NCI-H1930 (cell line): ENCODE measurements at regions not wholly inside any gene's neighbourhood (a gene's known extent, or its start where the extent isn't known, plus 50 kb on each side); places are given as distances from the start of the nearest gene placed in this dataset.
"Not testable (repeated sequence)": the region's sequence is repeated elsewhere in the genome, so short reads cannot be mapped to it uniquely, and the experiment has no call there.

Source experiments
- DNase-seq, 2 experiments: peaks; one replicate each; lab custom pipeline; 2025; lab: John Stamatoyannopoulos, UW

DNA sequence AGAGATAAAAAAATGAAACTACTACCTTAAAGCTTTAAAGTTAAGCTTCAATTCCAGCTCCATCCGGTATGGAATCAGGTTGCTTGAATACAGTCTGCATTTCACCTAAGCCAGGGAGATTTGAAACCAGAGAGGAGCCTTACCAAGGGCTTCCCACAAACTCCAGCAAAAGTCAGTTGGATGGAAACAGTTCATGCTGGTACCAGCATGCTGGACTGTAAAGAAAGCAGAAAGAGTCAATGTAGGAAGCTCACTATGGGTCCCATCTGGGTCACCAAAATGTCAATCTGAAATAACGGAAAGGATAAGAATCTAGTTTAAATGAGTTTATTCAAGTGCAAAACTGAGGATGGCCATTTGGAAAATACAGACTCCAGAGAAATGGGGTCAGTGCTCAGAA is 65.3 kb downstream of the CDO1 start:
- DNase-seq = no peak

DNA sequence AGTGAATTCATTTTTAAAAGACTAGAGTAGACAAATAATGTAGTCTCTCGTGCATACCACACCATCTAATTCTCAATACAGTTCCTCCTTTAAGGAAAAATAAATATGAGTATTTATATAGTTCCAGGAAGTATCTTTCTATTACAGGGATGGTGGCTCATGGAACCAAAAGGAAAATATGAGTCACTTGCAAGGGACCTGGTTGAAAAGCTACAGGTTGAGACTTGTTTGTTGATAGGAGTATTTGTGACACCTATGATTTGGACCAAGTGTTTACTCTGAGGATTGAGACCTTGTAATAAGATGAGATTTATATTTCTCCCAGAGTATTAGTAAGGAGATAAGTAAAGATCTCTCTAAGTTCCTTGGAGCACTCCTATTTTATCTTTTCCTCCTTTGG is 67.4 kb downstream of the CDO1 start:
- no peak for DNase-seq

DNA sequence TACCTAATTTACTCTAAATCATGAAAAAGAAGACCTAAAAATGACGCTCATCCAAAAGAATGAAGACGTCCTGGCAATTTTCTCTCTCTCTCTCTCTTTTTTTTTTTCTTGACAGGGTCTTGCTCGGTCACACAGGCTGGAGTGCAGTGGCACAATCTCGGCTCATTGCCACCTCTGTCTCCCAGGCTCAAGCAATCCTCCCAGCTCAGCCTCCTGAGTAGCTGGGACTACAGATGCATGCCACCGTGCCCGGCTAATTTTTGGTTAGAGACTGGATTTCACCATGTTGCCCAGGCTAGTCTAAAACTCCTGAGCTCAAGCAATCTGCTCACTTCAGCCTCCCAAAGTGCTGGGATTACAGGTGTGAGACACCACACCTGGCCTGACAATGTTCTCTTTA is 77.2 kb downstream of the CDO1 start:
- DNase-seq = not testable (repeated sequence)

DNA sequence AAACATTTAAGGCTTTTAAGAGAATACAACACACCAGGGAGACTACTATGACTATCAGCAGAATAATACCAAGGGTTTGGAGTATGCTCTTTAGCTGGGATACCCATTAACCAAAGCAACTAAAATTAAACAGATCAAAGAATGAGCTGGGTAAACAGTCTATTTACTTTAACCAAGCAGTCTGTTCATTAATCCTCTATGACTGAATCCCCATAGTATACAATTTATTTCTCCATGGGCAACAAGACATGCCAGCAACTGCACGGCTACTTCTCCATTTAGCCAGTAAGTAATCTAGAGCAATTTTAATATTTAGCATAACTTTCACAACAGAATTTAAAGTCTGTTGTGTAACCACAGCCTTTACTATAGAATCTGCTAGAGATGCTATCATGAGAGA is 77.6 kb downstream of the CDO1 start:
- DNase-seq = peak; percentile 10 to 51

DNA sequence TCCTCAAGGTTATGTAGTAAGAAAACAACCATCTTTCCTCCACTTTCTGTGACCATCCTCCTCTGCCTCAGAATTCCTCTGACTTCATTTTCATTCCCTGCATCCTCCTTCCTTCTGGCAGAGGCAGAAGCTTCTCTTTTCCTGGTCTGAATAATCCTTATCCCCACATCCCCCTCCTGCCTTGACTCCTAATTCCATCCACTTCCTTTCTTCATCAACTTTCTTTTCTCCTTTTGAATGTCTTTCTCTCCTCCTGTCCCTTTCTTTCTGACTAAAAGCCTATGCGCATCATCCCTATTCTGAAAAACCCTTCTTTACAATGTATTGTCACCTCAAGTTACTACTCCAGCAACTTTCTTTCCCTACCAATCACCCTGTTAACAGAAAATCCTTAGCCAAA is 79.0 kb downstream of the CDO1 start:
- DNase-seq = no peak

DNA sequence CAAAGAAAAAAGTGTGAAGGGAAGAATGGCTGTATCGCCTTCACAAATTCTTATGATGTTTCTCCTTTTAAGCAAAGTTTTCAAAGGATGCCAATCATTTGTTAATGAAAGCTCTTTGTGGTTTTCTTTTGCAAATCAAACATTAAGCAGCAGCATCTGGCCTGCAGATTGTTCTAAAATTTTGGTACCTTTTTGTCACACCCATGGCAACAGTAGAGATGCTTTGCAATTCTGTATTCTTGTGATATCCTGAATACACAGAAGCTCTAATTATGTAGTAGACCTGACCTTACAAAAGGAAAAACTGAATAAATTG is 79.8 kb downstream of the CDO1 start:
- DNase-seq = no peak

DNA sequence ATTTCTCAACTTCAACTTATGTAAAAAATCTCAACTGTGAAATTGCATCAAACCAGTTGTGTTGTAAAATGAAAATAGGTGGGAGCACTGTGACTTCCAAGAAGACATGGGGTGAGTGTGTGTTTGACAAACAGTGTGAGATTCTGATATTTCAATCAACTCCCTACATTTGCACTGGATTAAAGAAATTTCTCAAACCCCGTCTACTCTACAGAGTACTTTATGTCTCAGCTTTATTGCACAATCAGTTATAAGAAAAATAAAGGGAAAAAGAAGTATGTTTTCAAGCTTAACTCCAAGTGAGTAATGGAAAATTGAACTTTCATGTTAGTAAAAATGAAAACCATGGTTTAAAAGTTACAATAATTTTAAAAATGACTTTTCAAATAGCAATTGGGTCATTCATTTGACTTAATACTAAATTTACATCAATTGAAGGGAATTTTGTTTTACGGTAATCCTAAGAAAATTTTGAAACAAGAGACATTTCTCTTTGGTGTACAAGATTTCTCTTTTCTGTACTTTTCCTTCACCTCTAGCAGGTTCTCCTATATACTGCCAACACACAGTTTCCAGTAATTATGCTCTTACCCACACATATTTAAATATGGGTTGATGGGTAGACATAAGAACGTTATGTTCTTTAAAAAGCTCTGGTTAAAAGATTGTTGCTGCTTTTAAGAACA is 80.3 kb downstream of the CDO1 start:
- no peak for DNase-seq

DNA sequence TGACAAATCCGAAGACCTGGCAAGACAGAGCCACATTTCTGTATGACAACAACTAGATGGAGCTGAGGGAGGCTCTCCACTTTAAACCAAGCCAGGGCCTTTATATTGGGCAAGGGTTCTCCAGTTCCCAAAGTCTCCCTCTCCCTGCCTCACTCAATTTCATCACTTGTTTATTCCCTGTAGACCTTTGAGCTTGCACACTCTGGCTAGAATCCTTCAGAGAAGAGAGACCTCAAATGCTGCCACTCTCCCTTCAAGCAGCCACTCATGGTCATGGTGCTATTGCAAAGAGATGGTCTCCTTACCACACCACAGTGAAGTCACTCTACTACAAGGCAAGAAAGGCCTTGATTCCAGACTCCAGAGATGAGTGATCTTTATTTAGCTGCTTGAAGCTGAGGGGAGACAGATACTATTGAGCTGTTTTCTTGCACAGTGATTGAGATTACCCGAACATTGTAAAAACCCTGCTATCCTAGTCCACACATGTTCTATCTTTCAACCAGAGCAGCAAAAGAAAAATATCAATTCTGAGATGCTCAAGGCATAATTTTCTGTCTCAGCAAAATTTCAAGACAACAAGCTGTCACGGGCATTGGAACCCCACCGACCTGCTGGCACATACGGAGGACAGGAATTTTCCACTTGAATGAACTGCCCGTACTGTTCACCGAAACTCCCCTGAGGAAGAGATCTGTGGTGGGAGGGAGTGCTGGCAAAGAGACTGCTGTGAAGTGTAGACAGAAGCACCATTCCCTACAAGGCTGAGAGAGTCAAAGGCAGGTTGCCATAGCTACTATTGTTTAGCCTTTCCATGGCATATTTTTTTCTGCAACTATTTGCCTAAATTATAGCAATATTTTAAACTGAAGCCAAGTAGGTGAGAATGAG is 81.1 kb downstream of the CDO1 start:
- DNase-seq = no peak

DNA sequence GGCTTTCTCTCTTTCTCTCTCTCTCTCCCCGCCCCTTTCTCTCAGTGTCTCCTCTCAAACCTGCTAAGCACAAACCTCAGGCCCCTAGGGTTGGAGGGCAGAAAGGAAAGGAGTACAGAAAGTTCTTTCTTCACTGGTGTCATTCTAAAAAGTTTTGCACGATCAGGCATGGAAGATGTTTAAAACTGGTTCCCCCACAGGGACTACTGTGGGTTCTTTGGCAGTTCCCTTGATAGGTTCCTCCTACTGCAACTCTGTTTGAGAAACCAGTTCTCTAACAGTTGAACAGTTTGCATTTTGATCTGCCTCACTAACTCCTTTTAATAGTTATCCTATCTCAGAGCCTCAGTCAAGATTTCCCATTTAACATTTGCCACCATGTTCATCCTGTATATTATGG is 82.9 kb downstream of the CDO1 start:
- no peak for DNase-seq

DNA sequence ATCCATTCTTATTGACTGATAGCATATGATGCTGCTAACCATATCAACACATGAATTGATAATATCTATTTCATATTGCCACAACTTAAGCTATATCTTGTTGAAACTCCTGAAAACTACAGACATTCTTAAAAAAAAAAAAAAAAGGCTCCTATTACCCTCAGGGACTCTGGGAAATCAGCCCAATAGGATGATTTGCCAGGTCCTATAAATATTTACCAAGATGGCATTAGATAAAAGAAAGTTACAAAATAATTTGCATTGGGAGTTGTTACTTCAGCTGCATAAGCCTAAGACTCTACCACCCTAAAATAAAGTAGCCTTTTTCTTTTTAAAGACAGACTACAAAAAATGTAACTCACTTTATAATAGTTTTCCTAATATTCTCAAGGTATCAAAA is 84.4 kb downstream of the CDO1 start:
- DNase-seq = no peak

DNA sequence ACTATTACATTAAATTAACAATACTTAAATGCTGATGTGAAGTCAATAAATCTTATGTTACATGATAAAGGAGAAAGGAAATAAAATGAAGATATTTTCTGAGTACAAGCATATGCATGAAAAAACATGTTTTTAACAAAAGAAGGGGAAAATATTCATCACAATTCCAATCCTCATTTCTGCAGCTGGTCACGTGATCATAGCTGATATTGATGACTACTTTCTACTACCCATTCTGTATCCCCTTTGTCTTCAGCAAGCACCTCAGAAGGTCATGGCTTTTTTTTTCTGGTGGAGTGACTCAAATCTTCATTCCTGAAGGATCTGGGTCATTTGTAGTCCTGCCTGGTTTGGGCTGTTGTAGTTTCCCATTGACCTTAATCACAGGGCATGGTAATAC is 90.9 kb downstream of the CDO1 start:
- DNase-seq = no peak

DNA sequence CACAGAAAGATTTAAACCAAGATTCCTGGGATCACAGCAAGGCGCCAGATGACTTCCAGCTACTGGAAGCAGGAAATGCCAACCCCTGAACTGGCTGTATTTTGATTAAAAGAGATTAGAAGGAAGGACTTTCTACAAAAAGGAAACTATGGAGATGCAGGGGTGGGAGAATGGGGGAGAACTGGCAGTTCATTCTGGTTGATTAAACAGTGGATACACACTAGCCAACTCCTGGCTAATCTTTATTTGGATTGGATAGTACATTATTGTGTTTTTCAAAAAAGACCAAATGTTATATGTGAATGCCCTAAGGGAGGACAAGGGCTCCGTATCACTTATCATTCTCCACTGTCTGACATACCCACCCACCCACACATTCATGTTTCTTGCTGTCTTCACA is 93.2 kb downstream of the CDO1 start:
- no peak for DNase-seq

DNA sequence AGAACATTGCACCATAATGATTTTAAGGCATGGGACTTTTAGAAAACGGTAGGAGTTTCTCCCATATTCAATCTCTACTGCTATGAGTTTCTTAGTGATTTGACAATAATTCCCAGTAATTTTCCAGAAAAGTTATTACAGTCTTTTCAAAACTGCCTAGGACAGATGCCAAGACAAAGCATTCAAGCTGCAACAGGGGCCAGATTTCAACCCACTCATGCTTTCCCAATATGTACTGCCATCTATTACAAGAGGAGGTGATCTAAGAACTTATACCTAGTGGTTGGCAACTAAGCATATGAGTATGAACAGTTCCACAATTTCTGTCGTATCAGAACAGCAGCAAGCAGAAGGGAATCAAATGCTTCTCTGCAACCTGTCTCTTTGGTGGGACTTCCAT is 95.1 kb upstream of the TMED7 start:
- no peak for DNase-seq

DNA sequence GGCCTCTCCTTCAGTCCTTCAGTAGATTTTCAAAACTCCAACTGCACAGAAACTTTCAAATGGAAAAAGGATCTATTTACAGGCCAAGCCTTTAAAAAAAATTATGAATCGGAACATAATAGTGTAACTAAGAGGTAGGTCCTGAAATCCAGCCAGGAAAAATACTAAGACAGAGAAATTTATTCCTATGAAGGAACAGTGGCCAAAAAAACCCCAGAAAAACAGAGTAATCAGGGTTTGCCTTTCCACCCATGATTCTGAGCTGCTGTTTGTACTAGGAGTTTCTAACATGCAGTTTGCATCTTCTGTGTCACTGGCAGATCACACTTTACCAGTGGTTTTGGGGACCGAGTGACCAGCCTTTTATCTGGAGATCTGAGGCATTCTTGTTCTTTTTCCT is 93.1 kb upstream of the TMED7 start:
- no peak for DNase-seq

DNA sequence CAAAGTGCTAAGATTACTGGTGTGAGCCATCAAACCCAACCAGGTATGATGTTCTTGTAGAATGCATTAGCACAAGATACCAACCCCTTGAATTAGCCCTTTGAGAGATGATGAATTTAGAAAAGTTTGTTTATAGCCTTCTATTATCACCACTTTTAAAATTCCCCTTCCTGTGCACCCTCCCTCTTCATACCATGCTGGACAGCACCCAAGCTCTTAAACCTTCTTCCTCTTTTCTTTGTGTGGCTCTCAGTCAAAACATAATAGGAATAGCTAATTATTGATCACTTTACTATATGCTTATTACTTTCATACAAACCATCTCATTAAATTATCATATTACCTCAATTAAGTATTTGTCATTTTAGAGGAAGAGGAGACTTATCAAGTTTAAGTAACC is 87.6 kb upstream of the TMED7 start:
- no peak for DNase-seq

DNA sequence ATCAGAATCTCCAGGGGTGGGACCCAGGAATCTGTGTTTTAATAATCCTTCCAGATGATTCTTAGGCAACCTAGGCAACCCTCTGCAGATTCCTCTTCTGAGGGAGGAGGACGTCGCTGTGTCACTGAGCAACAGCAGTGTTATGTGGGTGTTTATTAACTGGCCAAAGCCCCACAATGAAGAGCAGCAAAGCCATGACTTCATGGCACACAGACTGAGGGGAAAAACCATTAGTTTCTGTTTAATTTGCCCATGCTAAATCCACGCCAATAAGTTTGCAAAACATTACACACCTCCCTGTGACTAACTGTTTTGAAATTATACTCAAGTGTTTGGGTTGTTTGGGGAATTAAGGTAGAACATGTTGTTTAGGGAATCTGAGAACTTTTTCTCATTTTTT is 83.7 kb upstream of the TMED7 start:
- DNase-seq = no peak

DNA sequence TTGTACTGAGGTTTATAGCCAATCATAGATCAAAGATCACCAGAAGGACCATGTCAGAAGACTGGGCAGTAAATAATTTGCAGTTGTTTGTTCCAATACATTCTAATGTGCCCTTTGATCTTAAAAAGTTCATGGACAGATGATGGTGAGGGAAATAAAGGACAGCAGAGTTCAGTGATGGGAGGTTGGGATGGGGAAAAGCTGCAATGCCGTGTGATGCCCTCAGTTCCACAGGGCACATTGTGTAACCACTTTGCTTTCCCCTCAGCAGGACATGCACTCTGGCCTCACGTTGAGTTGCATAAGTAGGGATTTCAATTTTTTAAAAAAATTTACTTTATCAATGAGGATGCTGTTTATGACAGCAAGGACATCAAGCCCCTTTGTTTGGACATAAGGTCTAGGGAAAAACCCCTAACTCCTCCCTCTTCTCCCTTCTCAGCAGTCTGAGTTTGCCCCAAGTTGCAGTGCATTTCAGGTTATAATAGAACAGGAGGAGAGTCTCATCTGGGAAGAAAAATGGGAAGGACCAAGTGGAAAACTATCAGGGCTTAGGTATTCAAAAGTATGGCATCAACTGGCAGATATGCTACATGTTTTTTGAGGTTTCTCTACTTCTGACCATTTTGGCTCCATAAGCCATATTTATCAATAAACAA is 83.1 kb upstream of the TMED7 start:
- DNase-seq = no peak

DNA sequence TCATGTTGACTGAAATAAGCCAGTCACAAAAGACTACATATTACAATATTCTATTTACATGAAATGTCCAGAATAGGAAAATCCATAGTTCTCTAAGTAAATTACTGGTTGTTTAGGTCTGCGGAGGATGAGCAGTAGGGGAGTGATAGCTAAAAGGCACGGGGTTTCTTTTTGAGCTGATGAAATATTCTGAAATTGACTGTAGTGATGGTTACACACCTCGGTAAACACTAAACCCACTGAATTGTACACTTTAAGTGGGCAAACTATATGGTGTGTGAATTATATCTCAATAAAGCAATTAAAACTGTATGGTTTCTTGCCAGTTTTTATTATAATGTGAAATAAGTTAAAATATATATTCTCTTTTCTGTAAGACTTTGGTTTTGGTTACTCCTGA is 77.7 kb upstream of the TMED7 start:
- no peak for DNase-seq

DNA sequence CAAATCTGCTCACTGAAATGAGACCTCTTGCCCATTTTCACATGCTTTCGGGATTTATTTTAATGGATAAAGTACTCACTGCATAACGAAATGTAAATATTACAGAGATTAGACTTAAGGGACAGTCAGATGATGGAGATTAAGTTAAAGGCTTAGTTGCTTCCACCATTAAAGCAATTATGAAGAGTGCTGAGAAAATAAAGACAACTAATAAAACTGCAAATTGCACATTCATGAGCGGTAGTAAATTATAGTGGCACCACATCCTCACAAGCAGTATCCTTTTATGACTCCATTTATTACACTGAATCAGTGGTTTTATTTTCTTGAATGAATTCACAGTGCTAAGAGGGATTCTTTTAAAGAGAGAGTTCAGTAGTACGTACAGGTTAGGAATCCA is 76.2 kb upstream of the TMED7 start:
- peak in 1 of 2 experiments; percentile 8 for DNase-seq

DNA sequence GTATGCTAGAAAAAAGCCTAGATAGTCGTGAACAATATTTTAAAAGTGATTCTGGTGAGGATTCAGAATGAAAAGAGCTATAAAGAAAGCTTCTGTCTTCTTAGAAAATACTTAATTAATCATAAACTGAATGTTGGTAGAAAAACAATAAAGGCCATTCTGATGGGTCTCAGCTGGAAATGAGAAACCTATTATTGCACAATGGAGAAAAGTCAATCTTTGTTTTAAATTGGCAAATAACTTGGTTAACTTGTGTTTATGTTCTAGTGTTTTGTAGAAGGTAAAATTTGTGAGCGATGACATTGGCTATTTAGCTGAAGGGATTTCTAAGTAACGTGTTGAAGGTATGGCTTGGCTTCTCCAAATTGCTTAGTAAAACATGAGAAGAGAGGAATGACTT is 74.1 kb upstream of the TMED7 start:
- DNase-seq = no peak

DNA sequence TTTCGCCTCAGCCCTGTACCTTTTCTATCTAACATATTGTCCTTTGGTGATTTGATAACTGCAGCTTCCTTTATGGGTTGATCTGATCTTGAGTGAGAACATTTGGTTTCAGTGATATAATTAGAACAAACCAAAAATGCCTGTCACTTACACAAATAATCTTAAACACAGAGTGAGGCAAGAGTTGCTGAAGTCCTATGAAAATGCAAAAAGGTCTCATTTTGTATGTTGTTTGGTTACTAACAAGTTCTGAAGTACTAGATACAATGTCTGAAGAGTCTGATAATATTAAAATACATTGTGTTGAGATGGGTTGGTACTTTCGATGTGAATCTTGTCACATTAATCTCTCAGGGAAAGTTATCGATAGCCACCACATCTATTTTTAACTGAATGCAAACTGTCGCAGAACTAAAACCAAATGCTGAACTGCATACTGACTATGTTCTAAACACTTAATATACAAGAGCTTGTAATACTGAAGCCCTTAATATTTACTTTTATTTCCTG is 70.4 kb upstream of the TMED7 start:
- no peak for DNase-seq

DNA sequence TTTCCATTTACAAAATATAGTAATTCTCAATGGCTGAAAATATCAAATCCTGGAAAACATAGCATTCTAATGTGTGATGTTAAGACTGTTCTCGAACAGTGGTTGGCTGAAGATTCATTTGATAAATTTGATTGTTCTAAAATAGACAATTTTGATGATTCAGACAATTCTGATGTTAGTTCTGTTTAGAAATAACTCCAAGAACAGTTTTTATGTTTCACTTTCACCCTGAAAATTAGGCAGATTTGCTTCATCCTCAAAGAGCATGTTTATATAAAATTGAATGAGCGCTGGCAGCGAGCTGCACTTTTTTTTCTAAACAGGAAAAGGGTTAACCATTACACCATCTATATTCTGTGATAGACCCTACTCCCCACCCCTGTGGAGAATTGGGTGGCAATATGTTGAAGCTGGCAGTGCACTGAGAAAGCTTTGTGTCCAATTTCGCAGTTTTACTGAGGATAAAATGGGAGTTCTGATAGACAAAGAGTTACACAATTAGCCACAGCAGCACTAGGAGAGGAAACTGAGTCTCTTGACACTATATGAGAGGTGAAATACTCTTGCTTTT is 69.6 kb upstream of the TMED7 start:
- DNase-seq = no peak

DNA sequence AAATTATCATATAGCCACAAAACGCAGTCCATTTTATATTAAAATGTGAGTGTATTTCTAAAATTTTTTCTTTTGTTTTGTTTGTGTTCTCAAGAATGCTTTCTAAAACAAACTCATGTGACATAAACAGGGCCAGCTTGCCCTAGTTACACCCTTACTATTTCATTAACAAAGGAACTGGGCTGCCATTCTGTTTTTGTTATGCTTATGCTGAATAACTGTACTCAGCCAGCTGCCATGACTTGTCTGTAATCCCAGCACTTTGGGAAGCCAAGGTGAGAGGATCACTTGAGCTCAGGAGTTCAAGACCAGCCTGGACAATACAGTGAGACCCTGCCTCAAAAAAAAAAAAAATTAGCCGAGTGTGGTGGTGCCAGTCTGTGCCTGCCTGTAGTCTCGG is 66.0 kb upstream of the TMED7 start:
- not testable (repeated sequence) for DNase-seq
